ENCODE measurements at regions not wholly inside any gene's neighbourhood (a gene's known extent, or its start where the extent isn't known, plus 50 kb on each side); places are given as distances from the start of the nearest gene placed in this dataset.

DNA sequence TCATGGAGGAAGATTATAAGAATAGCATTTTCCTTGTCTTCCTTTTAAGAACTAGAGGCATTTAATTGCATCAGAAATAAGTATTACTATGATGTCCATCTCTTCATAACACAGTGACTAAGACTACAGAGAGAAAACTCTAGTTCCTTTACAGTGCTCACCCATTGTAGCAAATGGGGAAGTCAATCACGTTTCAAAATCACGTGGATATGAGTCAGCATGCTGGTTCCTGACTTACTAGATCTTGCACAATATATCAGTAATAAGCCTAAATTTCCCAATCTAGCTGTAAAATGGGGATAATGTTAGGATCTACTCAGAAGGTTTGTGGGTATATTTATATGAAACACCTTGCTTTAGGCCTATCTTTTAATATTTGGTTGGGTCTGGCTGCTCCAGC lies 254.8 kb upstream of the EOMES start:
- Histone ChIP-seq H3K4me2 (ENCODE audit: low read length) (no peak overlapping the region), H3K9me2 (replicated peaks; ENCODE audit: control insufficient read depth, low read length) (no peaks in the 10 kb centered on the region), H3K4me3 (ENCODE audit: low read length) (no peak overlapping the region)

DNA sequence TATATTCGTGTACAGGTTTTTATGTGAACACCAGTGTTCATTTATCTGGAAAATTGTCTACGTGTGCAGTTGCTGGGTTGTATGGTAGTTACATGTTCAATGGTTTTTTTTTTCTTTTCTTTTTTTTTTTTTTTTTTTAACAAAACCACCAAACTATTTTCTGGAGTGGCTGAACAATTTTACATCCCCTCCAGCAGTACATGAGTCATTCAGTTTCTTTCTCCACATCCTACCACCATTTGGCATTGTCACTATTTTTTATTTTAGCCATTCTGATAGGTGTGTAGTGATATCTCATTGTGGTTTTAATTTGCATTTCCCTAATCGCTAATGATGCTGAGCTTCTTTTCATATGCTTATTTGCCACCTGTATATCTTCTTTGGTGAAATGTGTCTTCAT lies 256.3 kb upstream of the EOMES start:
- H3K36me3 ChIP-seq (ENCODE audit: control insufficient read depth, low read length): no peaks in the 10 kb centered on the region
- no peak overlapping the region for H3K27ac ChIP-seq (ENCODE audit: low read depth, low read length)
- H3K79me2 ChIP-seq (ENCODE audit: control insufficient read depth, low read length): no peaks in the 10 kb centered on the region
- no peaks in the 10 kb centered on the region for H3K9me2 ChIP-seq (replicated peaks; ENCODE audit: control insufficient read depth, low read length)
- H4K20me1 ChIP-seq (ENCODE audit: control insufficient read depth, insufficient read depth, low read depth, low read length): no peaks in the 10 kb centered on the region
- TF ChIP-seq, protein P1, sequence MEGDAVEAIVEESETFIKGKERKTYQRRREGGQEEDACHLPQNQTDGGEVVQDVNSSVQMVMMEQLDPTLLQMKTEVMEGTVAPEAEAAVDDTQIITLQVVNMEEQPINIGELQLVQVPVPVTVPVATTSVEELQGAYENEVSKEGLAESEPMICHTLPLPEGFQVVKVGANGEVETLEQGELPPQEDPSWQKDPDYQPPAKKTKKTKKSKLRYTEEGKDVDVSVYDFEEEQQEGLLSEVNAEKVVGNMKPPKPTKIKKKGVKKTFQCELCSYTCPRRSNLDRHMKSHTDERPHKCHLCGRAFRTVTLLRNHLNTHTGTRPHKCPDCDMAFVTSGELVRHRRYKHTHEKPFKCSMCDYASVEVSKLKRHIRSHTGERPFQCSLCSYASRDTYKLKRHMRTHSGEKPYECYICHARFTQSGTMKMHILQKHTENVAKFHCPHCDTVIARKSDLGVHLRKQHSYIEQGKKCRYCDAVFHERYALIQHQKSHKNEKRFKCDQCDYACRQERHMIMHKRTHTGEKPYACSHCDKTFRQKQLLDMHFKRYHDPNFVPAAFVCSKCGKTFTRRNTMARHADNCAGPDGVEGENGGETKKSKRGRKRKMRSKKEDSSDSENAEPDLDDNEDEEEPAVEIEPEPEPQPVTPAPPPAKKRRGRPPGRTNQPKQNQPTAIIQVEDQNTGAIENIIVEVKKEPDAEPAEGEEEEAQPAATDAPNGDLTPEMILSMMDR (IDR thresholded peaks at IDR 0.05; ENCODE audit: low read depth, low read length, poor library complexity, severe bottlenecking): no peak
- TF ChIP-seq EZH2phosphoT487 (IDR thresholded peaks at IDR 0.05; ENCODE audit: borderline replicate concordance, low read length): no peak
- H3K4me3 ChIP-seq (ENCODE audit: low read length): no peak overlapping the region
- H3K27me3 ChIP-seq (ENCODE audit: control insufficient read depth, low read length): no peaks in the 10 kb centered on the region
- no peaks in the 10 kb centered on the region for H3K4me1 ChIP-seq (ENCODE audit: control insufficient read depth, low read length)
- no peaks in the 10 kb centered on the region for H3F3A ChIP-seq (ENCODE audit: control insufficient read depth, insufficient read depth)
- no peak overlapping the region for H3K4me2 ChIP-seq (ENCODE audit: low read length)
- H3K9me3 ChIP-seq (ENCODE audit: control insufficient read depth, insufficient read depth, low read length): no peaks in the 10 kb centered on the region

More for the DNA sequence above, 254.8 kb upstream of the EOMES start:
- Histone ChIP-seq H3F3A (ENCODE audit: control insufficient read depth, insufficient read depth) (no peaks in the 10 kb centered on the region), H4K20me1 (ENCODE audit: control insufficient read depth, insufficient read depth, low read depth, low read length) (no peaks in the 10 kb centered on the region), H3K36me3 (ENCODE audit: control insufficient read depth, low read length) (no peaks in the 10 kb centered on the region), H3K27ac (ENCODE audit: low read depth, low read length) (no peak overlapping the region), H3K27me3 (ENCODE audit: control insufficient read depth, low read length) (no peaks in the 10 kb centered on the region), H3K79me2 (ENCODE audit: control insufficient read depth, low read length) (no peaks in the 10 kb centered on the region), H3K9me3 (ENCODE audit: control insufficient read depth, insufficient read depth, low read length) (no peaks in the 10 kb centered on the region), H3K4me1 (ENCODE audit: control insufficient read depth, low read length) (no peaks in the 10 kb centered on the region)
- TF ChIP-seq, protein P1 (IDR thresholded peaks at IDR 0.05; ENCODE audit: low read depth, low read length, poor library complexity, severe bottlenecking): no peak
- TF ChIP-seq EZH2phosphoT487 (IDR thresholded peaks at IDR 0.05; ENCODE audit: borderline replicate concordance, low read length): no peak

DNA sequence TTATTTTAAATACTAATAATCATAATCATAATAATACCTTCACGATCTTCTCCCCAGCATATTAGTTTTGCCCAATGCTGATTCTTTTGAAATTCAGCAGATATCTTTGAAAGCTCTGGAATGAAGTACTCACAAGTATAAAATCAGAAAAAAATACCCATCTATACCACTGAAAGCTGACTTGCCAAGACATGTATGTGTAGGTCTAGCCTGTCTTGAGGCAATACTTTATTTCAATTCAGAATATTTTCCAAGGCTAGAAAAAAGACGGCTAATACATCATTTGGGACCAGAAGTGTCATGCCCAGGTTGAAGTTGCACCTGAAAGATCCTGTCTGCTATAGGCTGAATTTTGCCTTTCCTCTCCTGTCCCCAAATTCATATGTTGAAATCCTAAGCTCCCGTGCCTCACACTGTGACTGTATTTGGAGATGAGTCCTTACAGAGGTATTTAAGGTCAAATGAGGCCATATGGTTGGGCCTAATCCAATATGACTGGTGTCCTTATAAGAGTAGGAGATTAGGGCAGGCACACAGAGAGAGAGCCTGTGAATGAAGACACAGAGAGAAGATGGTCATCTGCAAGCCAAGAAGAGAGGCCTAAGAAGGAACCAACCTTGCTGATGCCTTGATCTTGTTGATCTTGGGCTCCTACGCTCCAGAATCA lies 255.9 kb upstream of the CMC1 start:
- H3K9me2 ChIP-seq (replicated peaks; ENCODE audit: control insufficient read depth, low read length): no peaks in the 10 kb centered on the region; the same call in 1 of the 2 replicates
- H3K36me3 ChIP-seq (ENCODE audit: control insufficient read depth, low read length): no peaks in the 10 kb centered on the region
- no peak overlapping the region for H3K4me2 ChIP-seq (ENCODE audit: low read length)
- H3K79me2 ChIP-seq (ENCODE audit: control insufficient read depth, low read length): no peaks in the 10 kb centered on the region
- H4K20me1 ChIP-seq (ENCODE audit: control insufficient read depth, insufficient read depth, low read depth, low read length): no peaks in the 10 kb centered on the region
- no peaks in the 10 kb centered on the region for H3K9me3 ChIP-seq (ENCODE audit: control insufficient read depth, insufficient read depth, low read length)
- H3K27me3 ChIP-seq (ENCODE audit: control insufficient read depth, low read length): no peaks in the 10 kb centered on the region
- no peak overlapping the region for H3K27ac ChIP-seq (ENCODE audit: low read depth, low read length)
- H3K4me1 ChIP-seq (ENCODE audit: control insufficient read depth, low read length): no peaks in the 10 kb centered on the region
- no peak for TF ChIP-seq EZH2phosphoT487 (IDR thresholded peaks at IDR 0.05; ENCODE audit: borderline replicate concordance, low read length)
- TF ChIP-seq, protein P1 (IDR thresholded peaks at IDR 0.05; ENCODE audit: low read depth, low read length, poor library complexity, severe bottlenecking): no peak
- no peaks in the 10 kb centered on the region for H3F3A ChIP-seq (ENCODE audit: control insufficient read depth, insufficient read depth)
- H3K4me3 ChIP-seq (ENCODE audit: low read length): no peak overlapping the region

Measured in DOHH2 (cell line).